Testis (tissue), 2 donors: ENCODE measurements at regions not wholly inside any gene's neighbourhood (a gene's known extent, or its start where the extent isn't known, plus 50 kb on each side); places are given as distances from the start of the nearest gene placed in this dataset.

Source experiments
- CTCF ChIP-seq, 3 experiments: fragments of 450-650 bp in 2 of 3; fragments of 200-600 bp in 1 of 3; sonication (generic) in 1 of 3; IDR thresholded peaks; one replicate each; pipeline ENCODE4 v1.5.1; 2016 to 2019; ENCODE audit warnings: antibody characterized with exemption in 3 of 3, mild to moderate bottlenecking in 2 of 3, moderate library complexity in 1 of 3
- POLR2A ChIP-seq: fragments of 450-650 bp; IDR thresholded peaks from one replicate; pipeline ENCODE4 v1.6.1; 2017; ENCODE audit warnings: antibody characterized with exemption, mild to moderate bottlenecking, moderate library complexity

GRCh38 chr1:8207202-8207601 is 110.7 kb upstream of the SLC45A1 start:
- TF ChIP-seq CTCF (IDR thresholded peaks at IDR 0.05), result no peak
- no peak for TF ChIP-seq POLR2A
